Activated CD4-positive, alpha-beta T cell treated with anti-CD3 and anti-CD28 coated beads, Interleukin-2, amount 10 ng/mL, durations not matched to agents 7 days and 5 days (primary cell): ENCODE measurements at regions not wholly inside any gene's neighbourhood (a gene's known extent, or its start where the extent isn't known, plus 50 kb on each side); places are given as distances from the start of the nearest gene placed in this dataset.

ENCODE experiments used
- CTCF ChIA-PET: fragments of 350-600 bp; sonication (Branson Sonifier 250); formaldehyde crosslinking; loops from one replicate; lab custom pipeline; 2021; ENCODE audit warnings: antibody characterized with exemption; lab: Charles Lee
- POLR2A ChIA-PET: fragments of 350-600 bp; sonication (Branson Sonifier 250); formaldehyde crosslinking; loops from one replicate; lab custom pipeline; 2021; ENCODE audit warnings: antibody characterized with exemption; lab: Charles Lee
- DNase-seq: peaks from one replicate; pipeline ENCODE4 v3.0.0-alpha.2; 2020
- H3K27ac Mint-ChIP-seq: one replicate; pipeline ENCODE4 v1.8.0; 2021; ENCODE audit warnings: mild to moderate bottlenecking, moderate library complexity, mixed read lengths
- H3K27me3 Mint-ChIP-seq: one replicate; pipeline ENCODE4 v1.8.0; 2021; ENCODE audit warnings: mixed read lengths
- H3K36me3 Mint-ChIP-seq: one replicate; pipeline ENCODE4 v1.8.0; 2021; ENCODE audit warnings: low read depth, mixed read lengths
- H3K4me1 Mint-ChIP-seq: one replicate; pipeline ENCODE4 v1.8.0; 2021; ENCODE audit warnings: mixed read lengths
- H3K4me3 Mint-ChIP-seq: one replicate; pipeline ENCODE4 v1.8.0; 2021; ENCODE audit warnings: mild to moderate bottlenecking, moderate library complexity, mixed read lengths
- H3K9me3 Mint-ChIP-seq: one replicate; pipeline ENCODE4 v1.8.0; 2021; ENCODE audit warnings: mixed read lengths

- no peak overlapping the region for H3K4me3 Mint-ChIP-seq
- POLR2A ChIA-PET = no interaction called here
- DNase-seq = no peak
- H3K4me1 Mint-ChIP-seq = peaks cover 10% of the 10 kb centered on the region
- H3K9me3 Mint-ChIP-seq = no peaks in the 10 kb centered on the region
- H3K27me3 Mint-ChIP-seq = peaks cover 31% of the 10 kb centered on the region
- H3K36me3 Mint-ChIP-seq = no peaks in the 10 kb centered on the region
- CTCF ChIA-PET = interaction anchor here (1.4 kb wide), 1 partner anchor 272 kb away, joined by 3 read pairs; no protein-coding TSS in a partner anchor
- no peak overlapping the region for H3K27ac Mint-ChIP-seq
Measured at GRCh38 chr3:193869221-193870201, 266.4 kb upstream of the HES1 start.

GRCh38 chr3:193870376-193871219 lies 265.4 kb upstream of the HES1 start:
- POLR2A ChIA-PET = no interaction called here
- Mint-ChIP-seq H3K36me3 (no peaks in the 10 kb centered on the region), H3K9me3 (no peaks in the 10 kb centered on the region), H3K27me3 (peaks cover 29% of the 10 kb centered on the region), H3K27ac (no peak overlapping the region), H3K4me3 (no peak overlapping the region), H3K4me1 (peaks cover 10% of the 10 kb centered on the region)
- CTCF ChIA-PET = no interaction called here
- no peak for DNase-seq

DNA sequence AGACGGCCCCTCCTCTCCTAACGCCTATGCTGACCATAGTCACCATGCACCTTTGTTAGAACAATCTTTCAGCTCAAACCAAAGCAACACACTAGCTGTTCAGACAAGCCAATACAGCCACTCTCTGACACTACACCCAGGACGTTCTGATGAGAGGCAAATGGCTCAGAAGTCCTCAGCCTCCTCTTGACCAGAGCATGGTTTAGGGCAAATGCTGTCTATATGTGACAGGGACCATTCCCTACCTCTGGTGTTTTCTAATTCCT lies 264.8 kb upstream of the HES1 start:
- POLR2A ChIA-PET = no interaction called here
- Mint-ChIP-seq H3K27me3 (peaks cover 27% of the 10 kb centered on the region), H3K36me3 (no peaks in the 10 kb centered on the region), H3K9me3 (no peaks in the 10 kb centered on the region), H3K4me3 (no peak overlapping the region), H3K27ac (no peak overlapping the region), H3K4me1 (peaks cover 10% of the 10 kb centered on the region)
- DNase-seq = no peak
- CTCF ChIA-PET = interaction anchor here (0.7 to 1.0 kb wide), 2 partner anchors 13 to 28 kb away, joined by 3 to 4 read pairs; no protein-coding TSS in a partner anchor

- POLR2A ChIA-PET = no interaction called here
- CTCF ChIA-PET = interaction anchor here (0.6 to 1.5 kb wide), 4 partner anchors 14 to 855 kb away, joined by 3 to 4 read pairs (median 4); no protein-coding TSS in a partner anchor
Measured at GRCh38 chr3:193872265-193872753, 263.6 kb upstream of the HES1 start.

DNA sequence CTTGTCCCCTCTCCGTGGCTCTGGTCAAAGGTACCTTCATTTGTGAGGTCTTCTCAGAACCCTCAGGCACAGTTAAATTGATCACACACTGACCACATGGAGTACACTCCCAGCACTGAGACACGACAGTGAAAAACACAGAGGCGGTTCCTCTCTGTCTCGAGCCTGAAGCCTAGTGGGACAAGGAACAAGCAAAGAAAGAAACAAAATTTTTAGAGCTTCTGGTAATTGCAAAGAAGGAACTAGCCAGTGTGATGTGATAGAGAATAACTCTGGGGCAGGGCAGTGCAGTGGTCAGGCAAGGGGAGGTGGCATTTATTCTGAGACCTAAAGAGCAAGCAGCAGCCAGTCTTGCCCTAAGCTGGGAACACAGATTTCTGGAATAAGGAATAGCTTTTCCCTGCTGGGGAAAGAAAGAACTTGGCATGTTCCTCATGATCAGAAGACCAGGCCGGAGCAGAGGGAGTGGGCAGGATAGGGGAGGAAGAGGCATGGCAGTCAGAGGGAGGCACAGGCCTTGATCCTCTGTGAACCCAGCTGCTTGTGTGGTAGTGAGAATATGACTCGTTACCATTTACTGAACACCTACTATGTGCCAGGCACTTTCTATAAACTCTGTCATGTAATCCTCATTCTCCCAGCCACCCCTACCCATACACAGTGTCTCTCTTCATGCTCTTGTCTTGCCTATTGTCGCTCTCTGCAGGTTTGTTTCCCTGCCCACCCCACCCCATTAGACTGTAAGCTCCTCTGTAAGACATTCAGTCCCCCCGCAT lies 262.3 kb upstream of the HES1 start:
- peaks cover 20% of the 10 kb centered on the region for H3K27me3 Mint-ChIP-seq
- H3K9me3 Mint-ChIP-seq = no peaks in the 10 kb centered on the region
- POLR2A ChIA-PET = no interaction called here
- H3K4me1 Mint-ChIP-seq = peaks cover 10% of the 10 kb centered on the region
- H3K36me3 Mint-ChIP-seq = no peaks in the 10 kb centered on the region
- CTCF ChIA-PET = interaction anchor here (1.0 kb wide), 1 partner anchor 46 kb away, joined by 4 read pairs; no protein-coding TSS in a partner anchor
- no peak for DNase-seq
- H3K27ac Mint-ChIP-seq = no peak overlapping the region
- no peak overlapping the region for H3K4me3 Mint-ChIP-seq

More at GRCh38 chr3:193872265-193872753, 263.6 kb upstream of the HES1 start:
- Mint-ChIP-seq H3K4me3 (no peak overlapping the region), H3K27me3 (peaks cover 27% of the 10 kb centered on the region), H3K36me3 (no peaks in the 10 kb centered on the region), H3K9me3 (no peaks in the 10 kb centered on the region), H3K27ac (no peak overlapping the region), H3K4me1 (peaks cover 10% of the 10 kb centered on the region)
- no peak for DNase-seq

GRCh38 chr3:193874512-193874911 lies 261.4 kb upstream of the HES1 start:
- H3K27ac Mint-ChIP-seq = no peak overlapping the region
- no peak overlapping the region for H3K4me3 Mint-ChIP-seq
- H3K9me3 Mint-ChIP-seq = no peaks in the 10 kb centered on the region
- CTCF ChIA-PET = no interaction called here
- no peak for DNase-seq
- H3K4me1 Mint-ChIP-seq = peaks cover 10% of the 10 kb centered on the region
- peaks cover 17% of the 10 kb centered on the region for H3K27me3 Mint-ChIP-seq
- POLR2A ChIA-PET = no interaction called here
- H3K36me3 Mint-ChIP-seq = no peaks in the 10 kb centered on the region

GRCh38 chr3:193874997-193875593 lies 260.9 kb upstream of the HES1 start:
- POLR2A ChIA-PET = no interaction called here

DNA sequence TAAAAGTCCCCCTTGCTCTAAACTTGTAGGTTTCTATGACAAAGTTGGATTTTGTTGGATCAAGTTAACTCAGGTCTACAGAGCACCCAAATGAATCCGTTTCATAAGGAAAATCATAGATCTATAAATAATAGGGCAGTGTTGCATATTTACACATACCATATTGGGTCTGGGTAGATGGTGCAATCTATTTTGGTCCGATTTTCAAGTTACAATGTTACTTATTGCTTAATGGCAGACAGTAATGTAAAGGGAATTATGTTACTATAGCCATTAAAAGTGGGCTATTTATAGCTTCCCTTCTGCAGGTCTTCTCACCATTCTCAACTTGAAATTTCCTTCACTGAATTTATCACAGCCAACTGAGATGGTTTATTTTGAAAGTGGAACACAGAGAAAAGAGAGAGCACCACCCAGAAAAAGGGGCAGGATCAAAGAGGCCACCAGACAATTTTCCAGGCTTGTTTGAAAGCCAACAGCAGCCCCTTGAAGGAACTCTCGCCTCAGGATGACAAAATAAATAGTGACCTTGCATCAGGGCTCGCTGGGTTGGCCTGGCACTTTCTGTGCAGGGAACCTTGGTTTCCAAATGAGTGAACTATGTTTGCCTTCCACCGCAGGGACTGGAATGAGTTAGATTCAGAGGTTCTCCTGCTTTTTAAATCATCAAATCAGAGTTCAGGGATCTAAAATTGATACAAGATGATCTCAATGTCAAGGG lies 260.2 kb upstream of the HES1 start:
- DNase-seq = no peak
- Mint-ChIP-seq H3K27me3 (peaks cover 8% of the 10 kb centered on the region), H3K36me3 (no peaks in the 10 kb centered on the region), H3K4me1 (peaks cover 2% of the 10 kb centered on the region), H3K4me3 (no peak overlapping the region), H3K9me3 (no peaks in the 10 kb centered on the region), H3K27ac (no peak overlapping the region)
- ChIA-PET POLR2A (no interaction called here), CTCF (no interaction called here)

More at GRCh38 chr3:193874997-193875593, 260.9 kb upstream of the HES1 start:
- peaks cover 6% of the 10 kb centered on the region for H3K4me1 Mint-ChIP-seq
- no peak overlapping the region for H3K27ac Mint-ChIP-seq
- H3K4me3 Mint-ChIP-seq = no peak overlapping the region
- CTCF ChIA-PET = no interaction called here
- H3K9me3 Mint-ChIP-seq = no peaks in the 10 kb centered on the region
- no peak for DNase-seq
- H3K36me3 Mint-ChIP-seq = no peaks in the 10 kb centered on the region
- peaks cover 15% of the 10 kb centered on the region for H3K27me3 Mint-ChIP-seq

GRCh38 chr3:193879099-193879863 lies 256.7 kb upstream of the HES1 start:
- Mint-ChIP-seq H3K9me3 (no peaks in the 10 kb centered on the region), H3K27ac (no peak overlapping the region), H3K4me1 (no peaks in the 10 kb centered on the region), H3K4me3 (no peak overlapping the region), H3K27me3 (peaks cover 4% of the 10 kb centered on the region), H3K36me3 (no peaks in the 10 kb centered on the region)
- CTCF ChIA-PET = interaction anchor here (1.0 kb wide), 1 partner anchor 22 kb away, joined by 3 read pairs; no protein-coding TSS in a partner anchor
- POLR2A ChIA-PET = no interaction called here
- no peak for DNase-seq

DNA sequence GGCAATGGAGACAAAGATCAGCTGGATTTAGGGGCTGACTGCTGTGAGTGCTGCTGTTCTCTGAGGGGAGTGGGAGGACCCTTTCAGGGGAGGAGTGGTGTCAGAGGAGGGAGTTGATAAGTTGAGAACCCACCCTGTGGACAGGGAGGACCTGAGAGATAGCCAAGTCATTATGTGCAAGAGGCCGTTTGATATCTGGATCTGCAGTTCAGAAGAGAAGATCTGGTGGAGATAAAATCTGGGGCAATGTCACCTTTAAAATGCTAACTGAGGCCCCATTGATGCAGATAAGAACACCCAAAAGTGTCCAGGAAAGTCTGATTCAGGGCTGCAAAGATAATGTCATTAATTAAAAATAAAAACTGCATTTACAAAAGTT lies 256.1 kb upstream of the HES1 start:
- DNase-seq = no peak
- Mint-ChIP-seq H3K4me1 (no peaks in the 10 kb centered on the region), H3K36me3 (no peaks in the 10 kb centered on the region), H3K9me3 (no peaks in the 10 kb centered on the region), H3K4me3 (no peak overlapping the region), H3K27ac (no peak overlapping the region), H3K27me3 (peaks cover 4% of the 10 kb centered on the region)
- POLR2A ChIA-PET = no interaction called here
- CTCF ChIA-PET = interaction anchor here (1.0 kb wide), 1 partner anchor 22 kb away, joined by 3 read pairs; no protein-coding TSS in a partner anchor

- Mint-ChIP-seq H3K27ac (no peak overlapping the region), H3K36me3 (no peaks in the 10 kb centered on the region), H3K9me3 (no peaks in the 10 kb centered on the region), H3K4me3 (no peak overlapping the region), H3K27me3 (peaks cover 5% of the 10 kb centered on the region), H3K4me1 (no peaks in the 10 kb centered on the region)
- no peak for DNase-seq
- ChIA-PET POLR2A (no interaction called here), CTCF (interaction anchor here (1.0 kb wide), 1 partner anchor 35 kb away, joined by 3 read pairs; no protein-coding TSS in a partner anchor)
Measured at GRCh38 chr3:193882091-193882490, 253.9 kb upstream of the HES1 start.
